HepG2 (cell line): ENCODE measurements at regions not wholly inside any gene's neighbourhood (a gene's known extent, or its start where the extent isn't known, plus 50 kb on each side); places are given as distances from the start of the nearest gene placed in this dataset.

ENCODE experiments used
- FOXO1 ChIP-seq: sonication (generic); formaldehyde crosslinking; IDR thresholded peaks from 2 replicates; pipeline ENCODE4 v1.4.0; 2020; ENCODE audit warnings: missing genetic modification reagents
- JUND ChIP-seq: sonication (generic); formaldehyde crosslinking; IDR thresholded peaks from 2 replicates; pipeline ENCODE4 v1.8.0; 2022; ENCODE audit warnings: mild to moderate bottlenecking, missing genetic modification reagents
- KLF16 ChIP-seq, 2 experiments: sonication (generic) in 1 of 2; formaldehyde crosslinking in 1 of 2; IDR thresholded peaks; 2 replicates each; pipeline versions ENCODE4 v1.6.1 to v1.8.0; 2016 to 2023; ENCODE audit warnings: missing genetic modification reagents in 2 of 2, missing compliant biosample characterization in 1 of 2
- NBN ChIP-seq: fragments of 450-650 bp; conservative IDR thresholded peaks from 2 replicates; pipeline ENCODE4 v1.6.1; 2017
- NR2F1 ChIP-seq, 2 experiments: fragments of 450-650 bp in 1 of 2; formaldehyde crosslinking in 1 of 2; IDR thresholded peaks; 2 replicates each; pipeline versions ENCODE4 v1.5.0 to v1.6.1; 2016 to 2020; ENCODE audit warnings: mild to moderate bottlenecking in 1 of 2, missing compliant biosample characterization in 1 of 2, missing genetic modification reagents in 1 of 2, moderate library complexity in 1 of 2
- SP5 ChIP-seq: IDR thresholded peaks from 2 replicates; pipeline ENCODE4 v1.6.1; 2016; ENCODE audit warnings: low read depth, borderline replicate concordance
- TAF15 ChIP-seq: fragments of 200-400 bp; formaldehyde crosslinking; IDR thresholded peaks from one replicate; pipeline ENCODE4 v1.6.1; 2018; ENCODE audit warnings: mild to moderate bottlenecking, low read depth, low read length; ENCODE audit not compliant: poor library complexity, severe bottlenecking
- TBL1XR1 ChIP-seq: fragments of 150-350 bp; IDR thresholded peaks from 2 replicates; pipeline ENCODE4 v1.6.1; 2014; ENCODE audit warnings: borderline replicate concordance, low read length; ENCODE audit not compliant: partially characterized antibody
- ZBTB20 ChIP-seq: sonication (generic); formaldehyde crosslinking; IDR thresholded peaks from 2 replicates; pipeline ENCODE4 v1.8.1; 2023; ENCODE audit warnings: missing genetic modification reagents, low read depth, mild to moderate bottlenecking, borderline replicate concordance
- ZNF451 ChIP-seq: sonication (generic); formaldehyde crosslinking; IDR thresholded peaks from 2 replicates; pipeline ENCODE4 v1.5.0; 2020; ENCODE audit warnings: mild to moderate bottlenecking, missing genetic modification reagents
- ZNF614 ChIP-seq: IDR thresholded peaks from 2 replicates; pipeline ENCODE4 v1.6.1; 2018; ENCODE audit warnings: missing biosample characterization, missing genetic modification reagents, inconsistent platforms, borderline replicate concordance
- ZSCAN29 ChIP-seq: sonication (generic); formaldehyde crosslinking; conservative IDR thresholded peaks from 2 replicates; pipeline ENCODE4 v1.4.0; 2020; ENCODE audit warnings: mild to moderate bottlenecking, missing genetic modification reagents
- TF ChIP-seq, protein P1 (sequence below): sonication (generic); formaldehyde crosslinking; IDR thresholded peaks from 2 replicates; pipeline ENCODE4 v1.8.0; 2022; ENCODE audit warnings: missing genetic modification reagents, low read depth, mild to moderate bottlenecking, borderline replicate concordance
- TF ChIP-seq, protein P2 (sequence below): sonication (generic); formaldehyde crosslinking; IDR thresholded peaks from 2 replicates; pipeline ENCODE4 v1.4.0; 2020; ENCODE audit warnings: missing genetic modification reagents

DNA sequence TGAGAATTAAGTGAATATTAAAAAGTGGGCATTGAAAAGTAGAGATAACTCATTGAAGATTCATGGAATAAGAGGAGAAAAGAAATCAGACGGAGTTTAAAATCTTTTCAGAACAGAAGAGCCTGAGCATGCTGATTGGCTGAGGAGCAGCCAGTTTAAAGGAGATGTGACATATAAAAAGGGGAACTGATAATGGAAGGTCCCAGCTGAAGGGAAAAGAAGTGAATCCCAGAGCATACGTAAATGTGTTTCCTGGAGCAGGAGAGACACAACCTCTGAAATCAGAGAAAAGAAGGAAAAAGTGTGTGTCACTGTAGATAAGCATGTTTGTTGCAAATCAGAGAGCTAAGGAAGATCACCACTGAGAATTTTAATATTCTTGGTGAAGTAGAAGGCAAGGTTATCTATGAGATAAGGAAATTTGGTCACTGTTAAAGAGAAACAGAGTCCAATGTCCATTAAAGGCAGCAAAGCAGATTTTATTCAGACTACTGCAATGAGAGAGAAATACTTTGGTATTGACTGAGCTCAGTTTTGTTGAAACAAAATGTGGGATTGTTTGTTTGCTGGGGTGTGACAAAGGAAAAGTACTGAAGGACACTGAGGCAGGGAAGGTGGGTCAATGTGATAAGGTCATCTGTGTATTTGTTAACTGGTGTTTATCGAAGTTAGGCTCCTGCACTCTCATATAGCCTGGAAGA lies 84.6 kb upstream of the WDR72 start (continued):
- 0 out of 2 replicates have a peak, but pooled peaks have one; percentile 49 for TF ChIP-seq ZSCAN29 (CRISPR knock-in tag)
- no peak for TF ChIP-seq TAF15
- TF ChIP-seq FOXO1 (CRISPR knock-in tag) = peak; percentile 86
- TF ChIP-seq SP5 (CRISPR knock-in tag) = peak; percentile 88
- TF ChIP-seq KLF16 (CRISPR knock-in tag; IDR thresholded peaks at IDR 0.05) = peak in 1 of 2 experiments; percentile 70; a peak in 1 of 4 replicates
- peak; percentile 34; the same call in 1 of the 2 replicates for TF ChIP-seq JUND (CRISPR knock-in tag)
- TF ChIP-seq NR2F1 (CRISPR knock-in tag; IDR thresholded peaks at IDR 0.05) = 0 out of 4 replicates have a peak, but pooled peaks of 1 of the 2 experiments have one; percentile 32
- TF ChIP-seq, protein P1, sequence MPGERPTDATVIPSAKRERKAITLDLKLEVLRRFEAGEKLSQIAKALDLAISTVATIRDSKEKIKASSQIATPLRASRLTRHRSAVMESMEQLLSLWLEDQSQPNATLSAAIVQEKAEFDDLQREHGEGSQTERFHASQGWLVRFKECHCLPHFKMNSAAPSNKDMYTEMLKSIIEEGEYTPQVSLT (CRISPR knock-in tag) = no peak
- TF ChIP-seq ZNF614 = peak; percentile 85
- peak; percentile 43; the same call in 1 of the 2 replicates for TF ChIP-seq ZBTB20 (CRISPR knock-in tag)
- TF ChIP-seq ZNF451 (CRISPR knock-in tag) = no peak
- no peak for TF ChIP-seq TBL1XR1
- TF ChIP-seq, protein P2, sequence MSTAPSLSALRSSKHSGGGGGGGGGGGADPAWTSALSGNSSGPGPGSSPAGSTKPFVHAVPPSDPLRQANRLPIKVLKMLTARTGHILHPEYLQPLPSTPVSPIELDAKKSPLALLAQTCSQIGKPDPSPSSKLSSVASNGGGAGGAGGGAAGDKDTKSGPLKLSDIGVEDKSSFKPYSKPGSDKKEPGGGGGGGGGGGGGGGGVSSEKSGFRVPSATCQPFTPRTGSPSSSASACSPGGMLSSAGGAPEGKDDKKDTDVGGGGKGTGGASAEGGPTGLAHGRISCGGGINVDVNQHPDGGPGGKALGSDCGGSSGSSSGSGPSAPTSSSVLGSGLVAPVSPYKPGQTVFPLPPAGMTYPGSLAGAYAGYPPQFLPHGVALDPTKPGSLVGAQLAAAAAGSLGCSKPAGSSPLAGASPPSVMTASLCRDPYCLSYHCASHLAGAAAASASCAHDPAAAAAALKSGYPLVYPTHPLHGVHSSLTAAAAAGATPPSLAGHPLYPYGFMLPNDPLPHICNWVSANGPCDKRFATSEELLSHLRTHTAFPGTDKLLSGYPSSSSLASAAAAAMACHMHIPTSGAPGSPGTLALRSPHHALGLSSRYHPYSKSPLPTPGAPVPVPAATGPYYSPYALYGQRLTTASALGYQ (CRISPR knock-in tag) = peak; percentile 89; the same call in 1 of the 2 replicates
- TF ChIP-seq NBN = no peak
